Effector memory CD4-positive, alpha-beta T cell (primary cell): ENCODE measurements at regions not wholly inside any gene's neighbourhood (a gene's known extent, or its start where the extent isn't known, plus 50 kb on each side); places are given as distances from the start of the nearest gene placed in this dataset.
"Not testable (repeated sequence)": the region's sequence is repeated elsewhere in the genome, so short reads cannot be mapped to it uniquely, and the experiment has no call there.

ENCODE experiments used
- DNase-seq, 3 donors: peaks; one replicate each; pipeline ENCODE4 v3.0.0-alpha.2; 2020
- H3K27ac ChIP-seq: 2 replicates; pipeline ENCODE4 v1.7.0; 2013; ENCODE audit warnings: mild to moderate bottlenecking, low read length, moderate library complexity; ENCODE audit not compliant: insufficient read depth, poor library complexity, severe bottlenecking
- H3K27me3 ChIP-seq: replicated peaks from 2 replicates; pipeline ENCODE4 v1.7.0; 2013; ENCODE audit warnings: mild to moderate bottlenecking, low read length; ENCODE audit not compliant: insufficient read depth, control insufficient read depth, poor library complexity, severe bottlenecking
- H3K36me3 ChIP-seq: 2 replicates; pipeline ENCODE4 v1.7.0; 2013; ENCODE audit warnings: mild to moderate bottlenecking, low read length, moderate library complexity; ENCODE audit not compliant: control insufficient read depth, insufficient read depth
- H3K4me1 ChIP-seq: 2 replicates; pipeline ENCODE4 v1.7.0; 2013; ENCODE audit warnings: low read length, mild to moderate bottlenecking; ENCODE audit not compliant: control insufficient read depth, insufficient read depth, poor library complexity, severe bottlenecking
- H3K4me3 ChIP-seq: 2 replicates; pipeline ENCODE4 v1.7.0; 2013; ENCODE audit warnings: low read length, low read depth, mild to moderate bottlenecking; ENCODE audit not compliant: insufficient read depth, poor library complexity, severe bottlenecking
- H3K9me3 ChIP-seq: 2 replicates; pipeline ENCODE4 v1.7.0; 2013; ENCODE audit warnings: mild to moderate bottlenecking, low read length, moderate library complexity; ENCODE audit not compliant: control insufficient read depth

GRCh38 chrX:50967736-50968135, 57.2 kb downstream of the BMP15 start:
- no peaks in the 10 kb centered on the region for H3K9me3 ChIP-seq
- H3K27ac ChIP-seq = no peak overlapping the region
- H3K36me3 ChIP-seq = no peaks in the 10 kb centered on the region
- H3K4me1 ChIP-seq = no peaks in the 10 kb centered on the region
- DNase-seq = no peak
- H3K4me3 ChIP-seq = no peak overlapping the region
- no peaks in the 10 kb centered on the region for H3K27me3 ChIP-seq

DNA sequence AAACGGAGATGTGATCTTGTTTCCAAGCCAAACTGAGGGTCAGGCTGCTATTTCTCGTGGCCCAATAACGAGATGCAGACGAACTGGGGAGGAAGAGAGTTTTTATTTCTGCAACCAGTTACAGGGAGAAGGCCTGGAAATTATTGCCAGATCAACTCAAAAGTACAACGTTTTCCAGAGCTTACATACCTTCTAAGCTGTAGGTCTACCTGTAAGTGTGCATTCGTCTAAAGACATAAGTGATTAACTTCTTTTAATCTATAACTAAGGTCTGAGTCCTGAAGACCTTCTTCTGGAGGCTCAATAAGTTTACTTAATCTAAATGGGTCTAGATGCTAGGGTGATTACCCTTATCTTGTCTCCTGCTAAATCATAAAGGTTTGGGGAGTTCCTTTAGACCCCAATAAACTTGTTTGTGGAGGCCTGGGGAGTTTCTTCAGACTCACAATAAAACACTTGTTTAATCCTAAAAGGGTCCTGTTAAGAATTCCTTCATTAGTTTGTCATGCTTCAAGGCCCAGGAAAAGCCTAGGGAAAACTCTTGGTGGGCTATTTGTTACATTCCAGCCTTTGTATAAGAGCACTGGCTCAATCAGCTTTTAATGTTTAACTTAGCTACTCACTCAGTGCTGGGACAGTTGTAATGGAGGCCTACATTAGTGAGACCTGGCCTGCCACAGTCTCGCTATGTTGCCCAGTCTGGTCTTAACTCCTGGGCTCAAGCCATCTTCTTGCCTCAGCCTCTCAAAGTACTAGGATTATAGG, 58.5 kb downstream of the BMP15 start:
- H3K4me1 ChIP-seq, H3K36me3 ChIP-seq, H3K4me3 ChIP-seq, H3K27ac ChIP-seq, H3K27me3 ChIP-seq, H3K9me3 ChIP-seq, DNase-seq: not testable (repeated sequence)

- Histone ChIP-seq H3K27ac (no peak overlapping the region), H3K36me3 (no peaks in the 10 kb centered on the region), H3K4me3 (no peak overlapping the region), H3K27me3 (no peaks in the 10 kb centered on the region), H3K9me3 (no peaks in the 10 kb centered on the region), H3K4me1 (no peaks in the 10 kb centered on the region)
- no peak for DNase-seq
Measured at GRCh38 chrX:50971395-50971794, 60.9 kb downstream of the BMP15 start.

DNA sequence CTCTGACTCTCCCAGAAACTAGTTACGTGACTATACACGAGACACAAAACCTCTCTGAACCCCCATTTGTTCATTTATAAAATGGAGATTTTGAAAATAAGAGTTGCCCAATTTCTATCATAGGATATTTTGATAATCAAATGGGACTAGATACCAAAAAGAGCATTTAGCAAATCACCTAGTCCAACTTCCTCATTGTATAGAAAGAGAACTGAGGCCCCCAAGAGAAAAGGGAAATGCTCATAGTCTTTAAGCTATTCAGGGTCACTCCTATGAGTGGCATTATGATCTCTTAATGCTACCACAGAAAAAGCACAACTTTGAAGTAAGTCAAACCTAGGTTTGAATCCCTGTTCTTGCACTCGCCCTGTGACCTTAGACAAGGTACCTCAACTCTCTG, 62.7 kb downstream of the BMP15 start:
- Histone ChIP-seq H3K4me3 (no peak overlapping the region), H3K4me1 (no peaks in the 10 kb centered on the region), H3K27me3 (no peaks in the 10 kb centered on the region), H3K9me3 (no peaks in the 10 kb centered on the region), H3K36me3 (no peaks in the 10 kb centered on the region), H3K27ac (no peak overlapping the region)
- no peak for DNase-seq

DNA sequence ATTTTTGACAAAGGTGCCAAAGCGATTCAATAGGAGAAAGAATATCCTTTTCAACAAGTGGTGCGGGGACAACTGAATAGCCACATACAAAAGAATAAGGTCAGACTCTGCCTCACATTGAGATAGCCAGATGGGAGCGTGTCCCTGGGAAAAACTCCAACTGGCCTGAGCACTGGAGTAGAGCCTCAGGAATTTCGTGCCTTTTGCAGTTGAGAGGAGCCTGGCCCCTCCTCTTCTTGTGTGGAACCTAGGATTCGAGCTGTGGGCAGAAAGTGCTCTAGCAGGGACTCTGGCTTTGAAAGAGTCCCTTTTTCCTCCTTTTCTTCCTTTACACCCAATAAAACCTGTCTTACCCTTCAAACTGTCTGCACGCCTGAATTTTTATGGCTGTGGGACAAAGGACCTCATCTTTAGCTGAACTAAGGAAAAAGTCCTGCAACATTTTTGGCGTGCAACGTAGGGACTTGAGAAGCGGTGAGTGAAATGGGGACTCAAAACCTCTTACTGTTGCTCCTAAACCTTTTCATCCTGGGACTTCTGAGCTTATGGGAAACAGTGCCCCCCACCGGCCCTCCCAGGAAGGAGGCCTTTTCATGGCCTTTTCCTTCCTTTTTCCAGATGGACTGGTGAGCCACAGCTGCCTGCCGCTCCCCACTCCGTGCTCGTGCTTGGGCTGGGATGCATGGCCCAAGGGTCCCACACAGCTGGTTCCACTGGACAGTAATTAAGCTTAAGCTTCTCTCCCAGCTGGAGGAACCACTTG, 68.6 kb downstream of the BMP15 start:
- Histone ChIP-seq H3K4me1 (no peaks in the 10 kb centered on the region), H3K9me3 (no peaks in the 10 kb centered on the region), H3K27me3 (no peaks in the 10 kb centered on the region), H3K36me3 (no peaks in the 10 kb centered on the region), H3K4me3 (no peak overlapping the region), H3K27ac (no peak overlapping the region)
- no peak for DNase-seq

- Histone ChIP-seq H3K27me3 (no peaks in the 10 kb centered on the region), H3K36me3 (no peaks in the 10 kb centered on the region), H3K27ac (no peak overlapping the region), H3K4me3 (no peak overlapping the region), H3K4me1 (no peaks in the 10 kb centered on the region), H3K9me3 (no peaks in the 10 kb centered on the region)
- DNase-seq = no peak
Measured at GRCh38 chrX:50980251-50980650, 69.7 kb downstream of the BMP15 start.

DNA sequence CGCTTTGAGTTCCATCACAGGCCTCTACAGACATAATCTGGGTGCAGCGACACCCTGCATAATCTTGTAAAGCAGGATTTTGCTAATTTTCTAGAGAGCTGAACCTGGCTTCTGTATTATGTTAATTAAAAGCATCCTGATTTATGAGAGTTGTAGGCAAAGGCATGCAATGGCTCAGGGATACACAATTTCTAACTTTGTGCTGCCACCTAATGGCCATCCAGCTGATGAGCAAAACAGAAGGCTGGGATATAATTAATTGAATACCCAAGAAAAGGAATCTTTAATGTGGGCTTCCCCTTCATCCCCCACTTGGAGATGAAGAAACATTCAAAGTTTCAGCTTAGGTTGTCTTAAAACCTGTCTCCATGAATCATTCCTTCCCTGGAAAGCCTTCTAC, 78.1 kb downstream of the BMP15 start:
- Histone ChIP-seq H3K4me3 (no peak overlapping the region), H3K27ac (no peak overlapping the region), H3K36me3 (no peaks in the 10 kb centered on the region), H3K9me3 (no peaks in the 10 kb centered on the region), H3K4me1 (no peaks in the 10 kb centered on the region), H3K27me3 (no peaks in the 10 kb centered on the region)
- DNase-seq = no peak

GRCh38 chrX:50996930-50997329, 86.4 kb downstream of the BMP15 start:
- H3K4me3 ChIP-seq = no peak overlapping the region

GRCh38 chrX:51000384-51000783, 89.8 kb downstream of the BMP15 start:
- not testable (repeated sequence) for H3K36me3 ChIP-seq, H3K27ac ChIP-seq, DNase-seq, H3K27me3 ChIP-seq, H3K4me3 ChIP-seq, H3K9me3 ChIP-seq, H3K4me1 ChIP-seq

More at GRCh38 chrX:50996930-50997329, 86.4 kb downstream of the BMP15 start:
- no peak overlapping the region for H3K27ac ChIP-seq
- no peaks in the 10 kb centered on the region for H3K9me3 ChIP-seq
- no peaks in the 10 kb centered on the region for H3K4me1 ChIP-seq
- no peaks in the 10 kb centered on the region for H3K27me3 ChIP-seq
- no peaks in the 10 kb centered on the region for H3K36me3 ChIP-seq
- no peak for DNase-seq
